ENCODE measurements at regions not wholly inside any gene's neighbourhood (a gene's known extent, or its start where the extent isn't known, plus 50 kb on each side); places are given as distances from the start of the nearest gene placed in this dataset.

- no peak for DNase-seq (ENCODE audit: low read depth)
- no peak overlapping the region for H3K4me3 ChIP-seq (ENCODE audit: low read depth, low read length)
- TF ChIP-seq CTCF (IDR thresholded peaks at IDR 0.05; ENCODE audit: insufficient read depth, low read depth, low read length): no peak
Measured at GRCh38 chr2:16003809-16004208, 63.5 kb downstream of the MYCN start.

- TF ChIP-seq CTCF (IDR thresholded peaks at IDR 0.05; ENCODE audit: insufficient read depth, low read depth, low read length): no peak
- DNase-seq (ENCODE audit: low read depth): no peak
- no peak overlapping the region for H3K4me3 ChIP-seq (ENCODE audit: low read depth, low read length)
Measured at GRCh38 chr2:16003152-16003551, 62.8 kb downstream of the MYCN start.

- TF ChIP-seq CTCF (IDR thresholded peaks at IDR 0.05; ENCODE audit: insufficient read depth, low read depth, low read length): no peak
- no peak overlapping the region for H3K4me3 ChIP-seq (ENCODE audit: low read depth, low read length)
- DNase-seq (ENCODE audit: low read depth): no peak
Measured at GRCh38 chr2:16002575-16002974, 62.2 kb downstream of the MYCN start.

- no peak for DNase-seq (ENCODE audit: low read depth)
Measured at GRCh38 chr2:16002144-16002543, 61.8 kb downstream of the MYCN start.

GRCh38 chr2:16000642-16001041 lies 60.3 kb downstream of the MYCN start:
- no peak for TF ChIP-seq CTCF (IDR thresholded peaks at IDR 0.05; ENCODE audit: insufficient read depth, low read depth, low read length)
- DNase-seq (ENCODE audit: low read depth): no peak
- H3K4me3 ChIP-seq (ENCODE audit: low read depth, low read length): no peak overlapping the region

More at GRCh38 chr2:16002144-16002543, 61.8 kb downstream of the MYCN start:
- H3K4me3 ChIP-seq (ENCODE audit: low read depth, low read length): no peak overlapping the region
- no peak for TF ChIP-seq CTCF (IDR thresholded peaks at IDR 0.05; ENCODE audit: insufficient read depth, low read depth, low read length)

GRCh38 chr2:15999596-16000469 lies 59.5 kb downstream of the MYCN start:
- H3K4me3 ChIP-seq (ENCODE audit: low read depth, low read length): no peak overlapping the region
- no peak for DNase-seq (ENCODE audit: low read depth)
- no peak for TF ChIP-seq CTCF (IDR thresholded peaks at IDR 0.05; ENCODE audit: insufficient read depth, low read depth, low read length)
